ENCODE measurements at regions not wholly inside any gene's neighbourhood (a gene's known extent, or its start where the extent isn't known, plus 50 kb on each side); places are given as distances from the start of the nearest gene placed in this dataset.
"Not testable (repeated sequence)": the region's sequence is repeated elsewhere in the genome, so short reads cannot be mapped to it uniquely, and the experiment has no call there.

GRCh38 chr9:106119176-106119575 lies 424.8 kb downstream of the TMEM38B start:
- no peak for DNase-seq

GRCh38 chr9:106120071-106120470 lies 425.7 kb downstream of the TMEM38B start:
- DNase-seq, result no peak

- no peak for DNase-seq
Observed at GRCh38 chr9:106127776-106128175, 433.4 kb downstream of the TMEM38B start.

- no peak for DNase-seq
Observed at GRCh38 chr9:106130374-106130773, 436.0 kb downstream of the TMEM38B start.

- DNase-seq, result no peak
Observed at GRCh38 chr9:106143781-106144180, 449.4 kb downstream of the TMEM38B start.

GRCh38 chr9:106146066-106146840 lies 451.9 kb downstream of the TMEM38B start:
- DNase-seq, result no peak

GRCh38 chr9:106146886-106147285 lies 452.5 kb downstream of the TMEM38B start:
- no peak for DNase-seq

GRCh38 chr9:106149956-106150355 lies 455.6 kb downstream of the TMEM38B start:
- DNase-seq, result no peak

- no peak for DNase-seq
Observed at GRCh38 chr9:106156465-106156864, 462.1 kb downstream of the TMEM38B start.

GRCh38 chr9:106172265-106172664 lies 477.9 kb downstream of the TMEM38B start:
- DNase-seq, result no peak

GRCh38 chr9:106174346-106174745 lies 480.0 kb downstream of the TMEM38B start:
- DNase-seq, result no peak

- no peak for DNase-seq
Observed at GRCh38 chr9:106177216-106177615, 482.9 kb downstream of the TMEM38B start.

GRCh38 chr9:106179191-106179590 lies 484.9 kb downstream of the TMEM38B start:
- no peak for DNase-seq

GRCh38 chr9:106203815-106204516 lies 509.6 kb downstream of the TMEM38B start:
- not testable (repeated sequence) for DNase-seq

- no peak for DNase-seq
Observed at GRCh38 chr9:106207298-106207697, 513.0 kb downstream of the TMEM38B start.

- no peak for DNase-seq
Observed at GRCh38 chr9:106218427-106218826, 524.1 kb downstream of the TMEM38B start.

GRCh38 chr9:106218854-106219253 lies 524.5 kb downstream of the TMEM38B start:
- no peak for DNase-seq

GRCh38 chr9:106220415-106220814 lies 526.1 kb downstream of the TMEM38B start:
- DNase-seq, result no peak

GRCh38 chr9:106228861-106229260 lies 534.5 kb downstream of the TMEM38B start:
- peak; percentile 34 for DNase-seq

GRCh38 chr9:106233116-106233515 lies 538.8 kb downstream of the TMEM38B start:
- no peak for DNase-seq

- not testable (repeated sequence) for DNase-seq
Observed at GRCh38 chr9:106260908-106261307, 566.6 kb downstream of the TMEM38B start.

- DNase-seq, result no peak
Observed at GRCh38 chr9:106277966-106278365, 583.6 kb downstream of the TMEM38B start.

GRCh38 chr9:106283769-106284168 lies 579.2 kb upstream of the ZNF462 start:
- DNase-seq, result no peak

GRCh38 chr9:106284296-106284695 lies 578.7 kb upstream of the ZNF462 start:
- no peak for DNase-seq

All from femur (tissue), 1 donor.